ENCODE measurements at regions not wholly inside any gene's neighbourhood (a gene's known extent, or its start where the extent isn't known, plus 50 kb on each side); places are given as distances from the start of the nearest gene placed in this dataset.

GRCh38 chr10:10791869-10792268 is 225.8 kb upstream of the CELF2 start:
- TF ChIP-seq CTCF (IDR thresholded peaks at IDR 0.05 in 2 of 3, conservative IDR thresholded peaks at IDR 0.05 in 1 of 3; ENCODE audit: borderline replicate concordance in 1 of 3, insufficient read depth in 1 of 3, low read depth in 2 of 3, low read length in 2 of 3): no peak
- no peak for TF ChIP-seq POLR2AphosphoS5 (IDR thresholded peaks at IDR 0.05; ENCODE audit: low read depth, low read length)

Measured in HCT116 (cell line).